ENCODE measurements at regions not wholly inside any gene's neighbourhood (a gene's known extent, or its start where the extent isn't known, plus 50 kb on each side); places are given as distances from the start of the nearest gene placed in this dataset.

- no peak for DNase-seq
These were observed 129.0 kb upstream of the TNFAIP3 start for GRCh38 chr6:137737836-137738596.

DNA sequence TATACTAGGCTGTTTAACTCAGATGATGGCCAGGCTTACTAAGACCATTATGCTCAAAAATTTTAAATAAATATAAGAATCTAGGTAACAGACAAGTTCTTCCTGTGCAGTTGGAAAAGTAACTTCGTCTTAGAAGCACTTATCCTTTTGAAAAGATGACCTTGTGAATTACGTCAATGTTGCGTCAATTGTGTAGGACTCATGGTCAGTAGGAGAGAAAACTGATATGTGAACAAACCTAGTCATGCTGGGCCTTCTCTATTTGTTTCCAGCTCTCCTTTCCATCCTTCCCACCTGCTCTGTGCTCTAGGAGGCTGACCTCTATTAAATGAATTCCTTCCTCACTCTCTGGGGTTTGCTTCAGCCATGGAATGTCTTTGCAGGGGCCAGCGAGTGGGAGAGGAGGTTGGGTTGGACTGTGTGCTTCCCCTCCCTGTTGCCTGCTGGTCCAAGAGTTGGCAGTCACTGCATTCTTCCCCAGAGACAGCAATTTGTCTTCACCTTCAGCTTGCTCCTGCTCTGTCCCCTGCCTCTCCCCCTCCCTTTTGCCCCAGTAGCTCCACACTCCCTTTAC is 128.0 kb upstream of the TNFAIP3 start:
- no peak for DNase-seq

DNA sequence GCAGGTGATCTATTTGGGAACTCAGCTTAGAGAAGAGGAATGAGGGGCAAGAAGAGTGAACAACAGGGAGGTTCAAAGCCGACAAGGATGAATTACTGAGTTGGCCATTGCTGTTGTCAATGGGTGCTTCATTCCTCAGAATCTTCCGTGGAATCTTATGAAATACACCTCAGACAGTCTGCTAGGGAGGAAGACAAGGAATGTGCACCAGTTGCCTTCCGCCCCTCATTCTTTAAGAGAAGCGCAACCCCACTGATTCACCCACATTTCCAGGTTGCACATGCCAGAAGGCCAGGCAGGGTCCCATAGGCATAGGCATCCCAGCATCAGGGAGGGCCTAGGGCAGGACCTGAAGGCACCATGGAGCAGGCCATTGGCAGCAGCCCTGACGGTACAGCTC is 127.5 kb upstream of the TNFAIP3 start:
- DNase-seq, result no peak

DNA sequence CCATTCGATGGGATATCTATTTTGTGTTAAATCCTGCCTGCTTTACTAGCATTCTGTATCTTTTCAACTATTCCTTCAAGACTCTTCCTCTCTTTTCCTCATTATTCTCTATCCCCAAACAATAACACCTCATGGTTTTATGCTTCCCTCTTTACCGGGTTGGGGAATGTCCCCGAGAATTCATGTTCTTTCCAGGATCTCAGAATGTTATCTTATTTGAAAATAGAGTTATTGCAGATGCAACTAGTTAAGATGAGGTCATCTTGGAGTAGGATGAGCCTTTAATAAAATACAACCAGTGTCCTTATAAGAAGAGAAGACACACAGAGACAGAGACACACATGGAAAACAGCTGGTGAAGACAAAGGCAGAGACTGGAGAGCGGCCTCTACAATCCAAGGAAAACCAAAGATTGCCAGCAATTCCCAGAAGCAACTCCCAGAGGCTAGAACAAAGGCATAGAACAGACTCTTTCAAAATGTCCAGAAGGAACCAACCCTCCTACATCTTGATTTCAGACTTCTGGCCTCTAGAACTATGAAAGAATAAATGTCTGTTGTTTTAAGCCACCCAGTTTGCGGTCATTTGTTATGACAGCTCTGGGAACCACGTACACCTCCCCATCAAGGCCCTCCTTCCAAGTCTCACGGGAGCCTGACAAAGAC is 126.8 kb upstream of the TNFAIP3 start:
- DNase-seq, result no peak

DNA sequence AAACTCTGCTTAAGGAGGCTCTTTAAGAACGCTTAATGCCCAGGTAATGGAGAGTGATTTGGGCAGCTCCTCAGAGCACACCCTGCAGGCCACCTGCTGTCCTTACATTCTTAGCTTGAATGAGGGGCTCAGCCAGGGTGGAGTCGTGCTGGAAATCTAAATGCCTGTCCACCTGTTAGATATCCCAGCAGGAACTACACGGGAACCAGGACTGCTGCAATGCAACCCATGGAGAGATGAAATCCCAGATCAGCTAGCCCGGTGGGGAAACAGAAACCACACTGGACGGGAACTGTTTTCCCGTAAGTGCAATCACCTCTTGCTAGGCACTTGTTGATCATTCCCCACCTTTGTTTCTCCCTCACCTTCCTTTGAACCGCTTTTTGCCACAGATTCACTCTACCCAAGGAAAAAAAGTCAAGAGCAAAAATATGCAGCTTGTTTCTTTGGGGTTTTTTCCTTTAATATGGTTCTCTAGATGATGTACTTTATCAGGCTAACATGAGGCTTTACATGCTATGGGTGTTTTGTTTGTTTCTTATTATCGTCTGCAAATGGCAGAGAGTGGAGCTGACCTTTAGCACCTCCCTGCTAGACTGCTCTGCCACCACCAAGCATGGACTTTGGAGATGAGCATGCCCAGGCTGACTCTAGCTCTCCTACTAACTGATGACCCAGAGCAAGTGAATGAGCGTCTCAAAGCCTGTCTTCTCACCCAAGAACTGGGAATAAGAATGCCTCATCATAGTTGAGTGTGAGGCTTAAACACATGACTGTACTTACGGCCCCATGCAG is 125.9 kb upstream of the TNFAIP3 start:
- no peak for DNase-seq

- DNase-seq, result no peak
These were observed 123.6 kb upstream of the TNFAIP3 start for GRCh38 chr6:137743493-137743892.

GRCh38 chr6:137744877-137745276 is 122.2 kb upstream of the TNFAIP3 start:
- no peak for DNase-seq

DNA sequence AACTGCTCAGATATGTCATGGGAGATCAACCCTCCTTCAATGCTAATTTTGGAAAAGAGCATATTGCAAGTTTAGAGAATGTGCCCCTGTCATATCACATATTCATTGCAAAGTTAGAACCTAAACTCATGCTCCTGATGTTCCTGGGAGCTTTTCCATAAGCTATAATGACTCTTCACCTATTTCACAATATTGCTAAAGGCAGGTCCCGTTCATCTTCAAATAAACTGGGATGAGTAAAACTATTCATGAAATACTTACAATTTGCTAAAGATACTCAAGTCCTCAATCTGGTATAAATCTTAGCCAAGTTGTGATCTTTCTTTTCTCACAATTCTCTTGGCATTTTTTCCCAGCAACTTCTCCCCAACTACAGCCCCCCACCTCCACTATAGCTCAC is 121.7 kb upstream of the TNFAIP3 start:
- DNase-seq, result no peak

GRCh38 chr6:137746264-137746663 is 120.8 kb upstream of the TNFAIP3 start:
- DNase-seq, result no peak

GRCh38 chr6:137749696-137750211 is 117.3 kb upstream of the TNFAIP3 start:
- DNase-seq, result no peak

DNA sequence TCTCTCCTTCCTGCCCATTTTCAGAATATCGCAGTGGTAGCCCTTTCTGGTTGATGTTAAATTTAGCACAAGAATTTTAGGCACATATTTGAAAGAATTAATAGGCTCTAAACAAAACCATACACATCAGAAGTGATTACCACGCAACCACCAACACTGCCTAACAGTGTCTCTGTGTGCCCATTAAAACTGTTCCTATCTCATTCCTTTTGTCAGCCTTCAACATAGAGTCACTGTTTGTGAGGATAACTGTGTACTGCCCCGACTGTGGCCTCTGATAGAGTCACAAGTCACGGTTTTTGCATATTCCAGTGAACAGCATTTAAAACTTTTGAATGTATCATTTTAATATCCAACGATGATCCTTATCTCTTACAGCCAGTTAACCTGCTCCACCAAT is 116.8 kb upstream of the TNFAIP3 start:
- no peak for DNase-seq

DNA sequence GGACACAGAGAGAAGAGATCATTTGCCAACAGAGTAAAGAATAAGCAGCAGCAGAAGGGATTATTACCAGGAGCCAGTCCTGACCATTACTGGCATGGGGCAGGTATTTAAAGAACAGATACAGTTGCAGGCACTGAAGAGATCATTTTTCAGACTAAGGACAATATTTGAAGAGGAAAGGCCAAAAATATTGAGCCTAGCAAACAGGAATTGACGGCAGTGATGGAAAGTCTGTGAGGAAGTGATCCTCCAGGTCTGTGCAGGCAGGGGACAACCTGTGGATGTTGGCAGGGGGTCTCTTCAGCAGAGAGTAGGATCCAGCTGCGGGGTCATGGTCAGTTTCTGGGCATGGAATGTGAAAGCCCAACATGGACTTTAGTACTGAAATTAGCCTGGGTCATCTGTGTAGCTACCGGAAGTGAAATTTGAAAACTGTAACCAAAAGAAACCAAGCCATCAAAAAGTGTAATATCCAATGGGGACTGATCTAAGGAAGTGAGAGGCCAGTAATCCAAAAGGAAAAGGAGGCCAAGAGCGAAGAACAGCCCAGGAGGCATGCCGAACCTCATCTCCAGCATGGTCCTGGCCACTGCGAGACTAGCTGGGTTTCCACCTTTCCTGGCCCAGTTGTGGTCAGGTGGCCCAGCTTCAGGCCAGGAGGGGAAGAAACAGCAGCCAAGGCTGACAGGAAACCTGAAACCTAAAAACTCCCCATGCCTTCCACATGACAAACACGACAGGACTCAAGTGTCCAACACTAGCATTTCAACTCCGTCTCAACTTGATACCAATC is 115.1 kb upstream of the TNFAIP3 start:
- no peak for DNase-seq

DNA sequence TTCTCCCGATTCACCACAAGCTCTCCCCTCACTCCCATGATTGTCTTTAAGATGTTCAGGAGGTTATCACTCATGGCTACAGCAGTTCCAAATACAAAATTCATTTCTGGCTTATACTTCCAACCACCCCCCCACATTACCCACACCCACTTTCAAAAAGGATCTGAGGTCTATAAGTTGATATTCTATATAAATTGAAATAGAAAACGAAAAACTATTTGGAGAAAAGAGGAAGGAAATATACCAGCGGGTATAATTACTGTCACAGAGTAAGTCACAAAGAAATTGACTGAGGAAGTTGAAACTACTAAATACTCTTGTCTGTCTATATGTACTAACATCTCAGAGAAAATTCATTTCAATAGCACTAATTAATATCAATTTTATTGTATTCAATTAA is 112.7 kb upstream of the TNFAIP3 start:
- no peak for DNase-seq

DNA sequence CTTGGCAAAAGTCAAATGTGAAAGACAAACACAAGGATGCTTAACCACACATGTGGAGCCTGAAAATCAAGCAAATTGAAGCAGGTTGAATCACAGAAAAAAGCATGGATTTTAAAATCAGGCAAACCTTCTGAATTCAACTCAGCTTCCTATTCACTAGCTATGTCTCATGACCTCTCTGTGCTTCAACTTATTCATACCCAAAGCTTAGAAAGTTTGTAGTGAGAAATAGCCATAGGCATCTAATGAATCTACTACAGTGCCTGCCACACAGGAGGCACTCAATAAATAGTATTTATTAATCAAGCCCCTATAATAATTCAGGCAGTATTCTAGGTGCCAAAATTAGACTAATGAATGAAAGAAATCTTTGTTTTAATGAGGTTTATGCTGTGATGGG is 112.2 kb upstream of the TNFAIP3 start:
- DNase-seq, result no peak

GRCh38 chr6:137755284-137755683 is 111.8 kb upstream of the TNFAIP3 start:
- DNase-seq, result no peak

DNA sequence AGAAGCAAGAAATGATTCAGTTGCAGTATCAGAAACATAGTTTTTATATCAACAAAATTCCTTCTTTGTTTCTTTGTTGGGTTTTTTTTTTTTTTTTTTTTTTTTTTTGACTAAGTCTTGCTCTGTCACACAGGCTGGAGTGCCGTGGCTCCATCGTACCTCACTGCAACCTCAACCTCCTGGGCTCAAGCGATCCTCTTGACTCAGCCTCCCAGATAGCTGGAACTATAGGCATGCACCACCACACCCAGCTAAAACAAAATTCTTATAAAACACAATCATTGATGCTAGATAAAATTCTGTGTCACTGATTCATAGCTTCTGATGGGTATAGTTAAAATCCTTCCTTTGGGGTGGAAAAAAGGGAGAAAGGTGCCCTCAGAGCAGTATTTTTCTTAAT is 110.3 kb upstream of the TNFAIP3 start:
- DNase-seq, result no peak

DNA sequence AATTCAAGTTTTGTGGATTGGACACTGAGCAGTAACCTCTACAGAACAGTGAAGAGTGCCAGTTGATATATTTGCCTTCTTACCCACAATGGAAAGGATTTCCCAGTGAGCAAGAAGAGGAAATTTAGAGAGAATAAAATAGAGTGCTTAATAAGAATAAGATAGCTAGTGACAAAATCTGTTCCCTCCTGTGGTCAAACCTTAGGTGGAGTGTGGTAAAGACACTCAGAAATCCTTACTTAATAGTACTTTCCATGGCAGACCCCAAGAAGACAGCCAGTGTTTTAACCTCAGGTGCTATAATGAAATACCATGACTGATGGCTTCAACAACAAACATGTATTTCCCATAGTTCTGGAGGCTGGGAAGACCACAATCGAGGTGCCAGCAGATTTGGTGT is 108.4 kb upstream of the TNFAIP3 start:
- no peak for DNase-seq

GRCh38 chr6:137759624-137760023 is 107.4 kb upstream of the TNFAIP3 start:
- no peak for DNase-seq

- no peak for DNase-seq
These were observed 106.0 kb upstream of the TNFAIP3 start for GRCh38 chr6:137761072-137761471.

GRCh38 chr6:137761487-137761886 is 105.6 kb upstream of the TNFAIP3 start:
- no peak for DNase-seq

- DNase-seq, result peak; percentile 42
These were observed 104.6 kb upstream of the TNFAIP3 start for GRCh38 chr6:137762168-137763090.
